ENCODE measurements at regions not wholly inside any gene's neighbourhood (a gene's known extent, or its start where the extent isn't known, plus 50 kb on each side); places are given as distances from the start of the nearest gene placed in this dataset.

DNA sequence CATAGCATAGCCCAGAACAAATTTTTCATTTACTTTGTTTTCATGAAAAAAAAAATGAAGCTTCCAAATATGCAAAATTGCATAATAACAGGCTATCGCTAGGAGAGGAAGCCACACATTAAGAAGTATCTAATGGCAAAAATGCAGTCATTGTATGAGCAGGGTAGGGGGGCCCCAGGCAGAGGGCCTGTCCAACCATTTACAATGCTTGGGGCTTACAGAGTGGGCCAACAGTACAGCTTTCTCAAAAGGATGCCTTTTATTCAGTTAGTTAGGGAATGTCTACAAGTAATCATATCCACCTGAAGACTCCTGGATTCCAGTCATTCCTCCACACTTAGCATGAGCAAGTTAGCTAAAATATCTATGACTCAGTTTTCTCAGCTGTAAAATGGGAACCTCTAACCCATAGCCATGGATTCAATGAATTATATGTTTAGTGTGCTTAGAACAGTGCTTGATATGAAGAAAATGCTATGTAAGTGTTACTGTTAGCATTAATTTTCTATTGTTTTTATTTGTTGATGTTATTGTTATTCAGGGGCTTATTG, 117.7 kb downstream of the GAS1 start:
- DNase-seq, result no peak

DNA sequence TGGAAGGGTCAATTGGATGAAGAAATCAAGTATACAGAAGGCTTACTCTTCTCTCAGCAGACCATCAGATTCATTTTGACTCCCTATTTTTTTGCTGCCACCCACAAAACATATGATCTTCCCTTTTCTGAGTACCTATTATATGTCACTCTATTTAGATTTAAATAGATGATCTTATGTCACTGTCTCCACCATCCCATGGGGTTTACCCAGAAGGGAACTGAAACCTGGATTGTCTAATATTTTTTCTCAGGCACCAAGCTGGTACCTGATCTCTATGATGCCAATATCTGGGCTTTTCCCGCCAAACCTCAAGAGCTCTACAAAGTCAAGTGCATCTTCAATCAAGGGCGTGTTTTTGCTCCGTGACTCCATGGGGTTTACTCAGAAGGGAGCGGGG, 118.7 kb downstream of the GAS1 start:
- no peak for DNase-seq

GRCh38 chr9:86827893-86828292, 119.4 kb downstream of the GAS1 start:
- no peak for DNase-seq

DNA sequence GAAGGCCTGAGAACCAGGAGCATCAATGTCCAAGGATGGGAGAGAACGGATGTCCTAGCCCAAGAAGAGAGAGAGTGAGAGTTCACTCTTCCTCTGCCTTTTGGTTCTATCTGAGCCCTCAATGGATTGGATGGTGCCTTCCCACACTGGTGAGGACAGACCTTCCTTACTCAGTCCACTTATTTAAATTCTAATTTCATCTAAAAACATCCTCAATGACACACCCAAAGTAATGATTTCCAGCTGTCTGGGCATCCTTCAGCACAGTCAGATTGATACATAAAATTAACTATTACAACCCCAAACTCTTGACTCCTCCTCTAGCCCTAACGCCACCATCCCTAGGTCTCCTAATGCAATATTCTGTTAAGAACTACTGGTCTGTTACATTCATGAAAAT, 122.0 kb downstream of the GAS1 start:
- DNase-seq, result no peak

- no peak for DNase-seq
Observed at GRCh38 chr9:86822006-86822801, 125.1 kb downstream of the GAS1 start.

- no peak for DNase-seq
Observed at GRCh38 chr9:86821006-86821845, 126.1 kb downstream of the GAS1 start.

DNA sequence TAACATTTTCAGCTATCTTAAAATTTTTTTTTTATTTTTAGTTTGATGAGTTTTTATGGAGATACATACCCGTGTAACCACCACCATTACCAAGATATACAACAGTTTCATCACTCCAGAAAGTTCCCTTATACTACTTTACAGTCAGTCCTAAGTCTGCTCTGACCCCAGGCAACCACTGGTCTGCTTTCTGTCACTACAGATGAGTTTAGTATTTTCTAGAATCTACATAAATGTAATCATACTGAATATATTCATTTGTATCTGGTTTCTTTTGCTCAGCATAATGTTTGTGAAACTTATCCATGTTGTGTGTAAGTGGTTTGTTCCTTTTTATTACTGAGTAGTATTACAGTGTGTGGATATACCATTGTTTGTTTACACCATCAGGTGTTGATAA, 127.8 kb downstream of the GAS1 start:
- DNase-seq, result no peak

DNA sequence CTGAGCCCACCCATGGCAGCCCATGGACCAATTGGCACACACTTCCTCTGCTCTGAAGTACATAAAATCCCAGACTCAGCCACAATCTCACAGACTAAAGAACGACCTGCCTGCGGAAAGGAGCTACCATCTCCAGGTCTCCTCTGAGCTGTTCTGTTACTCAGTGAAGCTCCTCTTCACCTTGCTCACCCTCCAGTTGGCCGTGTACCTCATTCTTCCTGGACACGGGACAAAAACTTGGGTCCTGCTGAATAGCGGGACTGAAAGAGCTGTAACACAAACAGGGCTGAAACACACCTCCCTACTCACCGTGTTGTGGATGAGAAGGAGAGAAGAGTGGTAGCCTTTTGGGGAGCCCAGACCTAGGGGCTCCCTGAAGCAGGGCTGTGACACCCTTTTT, 128.7 kb downstream of the GAS1 start:
- no peak for DNase-seq

GRCh38 chr9:86816868-86817267, 130.4 kb downstream of the GAS1 start:
- DNase-seq, result no peak

- no peak for DNase-seq
Observed at GRCh38 chr9:86816366-86816765, 130.9 kb downstream of the GAS1 start.

DNA sequence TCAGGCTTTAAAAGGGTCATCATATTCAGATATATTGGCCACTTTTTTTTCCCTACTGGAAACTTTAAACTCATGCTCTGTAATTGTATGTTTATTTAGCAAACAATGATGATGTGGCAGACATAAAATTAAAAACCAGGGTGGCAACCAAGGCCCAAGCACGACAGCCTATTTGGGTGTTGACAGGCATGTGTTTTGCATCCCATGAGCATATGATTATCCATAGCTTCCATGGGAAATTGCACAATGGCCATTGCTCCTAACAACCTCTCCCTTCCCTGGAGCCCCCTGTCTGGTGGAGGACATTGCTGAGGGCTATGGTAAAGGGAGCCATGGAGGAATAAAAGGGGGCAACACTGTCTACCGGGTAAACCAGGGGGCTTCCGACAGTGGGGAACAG, 134.7 kb downstream of the GAS1 start:
- no peak for DNase-seq

- DNase-seq, result no peak
Observed at GRCh38 chr9:86809759-86810367, 137.4 kb downstream of the GAS1 start.

DNA sequence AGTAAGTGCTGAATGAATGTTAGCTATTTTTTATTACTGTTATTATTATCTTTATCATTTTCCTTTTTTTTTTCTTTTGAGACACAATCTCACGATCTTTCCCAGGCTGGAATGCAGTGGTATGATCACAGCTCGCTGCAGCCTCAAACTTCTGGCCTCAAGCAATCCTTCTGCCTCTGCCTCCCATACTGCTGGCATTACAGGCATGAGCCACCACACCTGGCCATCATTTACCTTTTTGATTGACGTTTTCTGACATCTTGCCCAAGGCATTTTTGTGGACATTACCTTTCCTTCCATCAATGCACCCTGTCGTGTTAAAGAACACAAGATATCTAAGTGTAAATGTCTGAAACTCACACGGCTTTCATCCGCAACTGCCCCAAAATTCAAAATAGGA, 138.2 kb downstream of the GAS1 start:
- no peak for DNase-seq

- no peak for DNase-seq
Observed at GRCh38 chr9:86807367-86807976, 139.8 kb downstream of the GAS1 start.

- DNase-seq, result no peak
Observed at GRCh38 chr9:86804011-86804410, 143.3 kb downstream of the GAS1 start.

GRCh38 chr9:86802900-86803673, 144.2 kb downstream of the GAS1 start:
- DNase-seq, result no peak

DNA sequence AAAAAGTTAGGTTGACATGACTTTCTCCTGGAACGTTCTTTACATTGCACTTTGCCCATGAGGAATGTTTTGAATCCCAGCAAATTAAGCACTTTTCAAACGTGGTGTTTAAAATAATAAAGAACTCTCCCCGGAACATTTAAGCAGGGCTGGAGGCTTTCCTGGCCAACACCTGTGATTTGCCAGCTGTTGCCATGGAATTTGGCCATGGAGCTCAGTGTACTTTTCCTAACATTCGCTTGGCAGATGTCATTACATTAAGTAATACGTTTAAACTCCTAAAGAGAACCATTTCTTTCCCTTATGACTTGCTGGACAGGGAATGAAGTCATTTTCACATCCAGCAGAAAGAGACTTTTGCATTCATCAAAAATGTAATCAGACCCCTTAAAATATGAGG, 146.1 kb downstream of the GAS1 start:
- no peak for DNase-seq

DNA sequence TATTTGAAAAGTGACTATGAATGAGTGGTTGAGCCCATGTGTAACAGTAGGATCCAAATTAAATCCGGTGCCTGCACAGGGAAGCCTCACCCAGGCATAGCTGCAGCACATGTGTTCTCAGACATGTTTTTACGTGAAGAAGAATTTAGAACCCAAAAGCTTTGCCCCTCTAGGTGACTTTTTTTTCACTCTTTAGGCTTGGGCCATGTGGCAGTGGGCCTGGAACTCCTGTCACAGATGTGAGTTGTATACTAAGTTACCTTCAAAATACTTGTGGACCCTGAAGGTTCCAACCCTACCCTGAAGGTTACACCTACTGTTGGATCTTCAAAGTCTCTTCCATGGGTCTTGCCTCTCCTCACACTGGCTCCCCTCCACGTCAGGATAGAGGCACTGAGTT, 146.6 kb downstream of the GAS1 start:
- no peak for DNase-seq

- DNase-seq, result no peak
Observed at GRCh38 chr9:86798966-86799365, 148.3 kb downstream of the GAS1 start.

DNA sequence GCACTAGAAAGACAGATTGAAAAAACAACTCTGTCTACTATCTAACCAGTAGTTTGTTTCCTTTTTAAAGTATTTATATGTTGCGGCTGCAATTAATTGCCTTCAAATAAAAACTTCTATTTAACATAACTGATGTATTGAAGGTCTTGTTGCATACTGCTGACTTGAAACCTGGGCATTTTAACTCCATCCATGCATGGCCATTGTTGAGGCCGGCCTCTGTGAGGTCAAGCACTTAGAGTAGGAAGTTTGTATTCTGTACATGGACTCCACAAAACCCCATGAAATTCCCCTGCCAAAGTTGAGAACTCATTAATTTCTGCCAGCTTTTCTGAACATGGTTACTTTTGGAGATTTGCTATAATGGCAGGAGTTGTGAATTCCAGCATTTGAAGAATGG, 150.6 kb downstream of the GAS1 start:
- no peak for DNase-seq

DNA sequence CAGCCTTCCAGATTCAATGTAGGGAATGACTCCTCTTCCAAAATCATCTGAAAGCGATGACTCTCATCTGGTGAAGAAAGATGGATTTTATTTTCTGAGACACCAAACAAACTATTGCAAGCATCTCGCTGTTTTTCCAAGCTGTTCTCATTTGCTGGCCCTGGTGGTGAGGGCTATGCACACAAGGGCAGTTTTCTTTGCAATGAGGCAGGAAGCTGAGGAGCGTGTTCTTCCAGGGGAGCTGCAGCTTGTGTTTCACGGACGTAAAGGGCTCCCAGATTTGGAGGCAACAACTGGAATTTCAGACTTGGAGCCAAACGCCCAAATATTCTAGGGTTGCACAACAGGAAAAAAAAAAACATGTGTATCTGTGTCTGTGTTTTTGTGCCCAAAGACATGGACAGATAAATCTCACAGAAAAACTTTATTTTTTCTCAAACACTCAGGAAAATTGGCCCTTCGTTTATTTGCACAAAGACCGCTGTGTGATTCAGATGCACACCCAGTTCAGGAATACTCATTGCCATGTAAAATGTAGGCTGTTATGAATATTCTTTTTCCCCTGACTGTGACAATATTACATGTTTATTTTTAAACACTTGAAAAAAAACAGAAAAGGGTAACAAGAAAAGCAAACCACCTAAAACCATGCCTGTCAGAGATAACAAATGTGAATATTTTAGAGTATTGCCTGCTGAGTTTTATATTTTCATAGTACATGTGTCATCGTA, 151.3 kb downstream of the GAS1 start:
- peak; percentile 70 for DNase-seq

GRCh38 chr9:86795047-86795442, 152.3 kb downstream of the GAS1 start:
- no peak for DNase-seq

Measured in islet precursor cell (in vitro differentiated cells).